Epithelial cell of prostate (primary cell): ENCODE measurements at regions not wholly inside any gene's neighbourhood (a gene's known extent, or its start where the extent isn't known, plus 50 kb on each side); places are given as distances from the start of the nearest gene placed in this dataset.
"Not testable (repeated sequence)": the region's sequence is repeated elsewhere in the genome, so short reads cannot be mapped to it uniquely, and the experiment has no call there.

Experiments used
- DNase-seq: peaks from one replicate; pipeline ENCODE4 v3.0.0-alpha.2; 2011; ENCODE audit warnings: low read depth, low spot score
- H3K27ac ChIP-seq: fragments of 450-650 bp; 2 replicates; pipeline ENCODE4 v1.5.1; 2017; ENCODE audit warnings: mild to moderate bottlenecking

- no peak for DNase-seq
- no peak overlapping the region for H3K27ac ChIP-seq
Measured at GRCh38 chr13:82196087-82196486, 1686.2 kb downstream of the SLITRK1 start.

GRCh38 chr13:82187227-82187626 lies 1695.0 kb downstream of the SLITRK1 start:
- no peak overlapping the region for H3K27ac ChIP-seq
- DNase-seq, result no peak

GRCh38 chr13:82176751-82177150 lies 1705.5 kb downstream of the SLITRK1 start:
- H3K27ac ChIP-seq, result no peak overlapping the region
- no peak for DNase-seq

GRCh38 chr13:82165396-82166174 lies 1716.7 kb downstream of the SLITRK1 start:
- no peak overlapping the region for H3K27ac ChIP-seq
- DNase-seq, result no peak

GRCh38 chr13:82164780-82165395 lies 1717.4 kb downstream of the SLITRK1 start:
- DNase-seq, H3K27ac ChIP-seq: not testable (repeated sequence)

GRCh38 chr13:82147526-82147925 lies 1734.7 kb downstream of the SLITRK1 start:
- H3K27ac ChIP-seq, result no peak overlapping the region
- DNase-seq, result no peak

- no peak for DNase-seq
- H3K27ac ChIP-seq, result no peak overlapping the region
Measured at GRCh38 chr13:82136880-82137279, 1745.4 kb downstream of the SLITRK1 start.

- no peak for DNase-seq
Measured at GRCh38 chr13:82129281-82129680, 1753.0 kb downstream of the SLITRK1 start.

GRCh38 chr13:82118589-82118988 lies 1763.7 kb downstream of the SLITRK1 start:
- DNase-seq, result no peak
- H3K27ac ChIP-seq, result no peak overlapping the region

More at GRCh38 chr13:82129281-82129680, 1753.0 kb downstream of the SLITRK1 start:
- H3K27ac ChIP-seq, result no peak overlapping the region

GRCh38 chr13:82116422-82116989 lies 1765.8 kb downstream of the SLITRK1 start:
- DNase-seq, result no peak
- H3K27ac ChIP-seq, result no peak overlapping the region

- no peak for DNase-seq
- no peak overlapping the region for H3K27ac ChIP-seq
Measured at GRCh38 chr13:82115391-82115790, 1766.9 kb downstream of the SLITRK1 start.

- H3K27ac ChIP-seq, result no peak overlapping the region
- DNase-seq, result no peak
Measured at GRCh38 chr13:82096256-82096655, 1755.3 kb upstream of the SPRY2 start.

- no peak for DNase-seq
- H3K27ac ChIP-seq, result no peak overlapping the region
Measured at GRCh38 chr13:82092312-82092711, 1751.4 kb upstream of the SPRY2 start.

GRCh38 chr13:82088781-82089180 lies 1747.9 kb upstream of the SPRY2 start:
- no peak for DNase-seq
- H3K27ac ChIP-seq, result no peak overlapping the region

- no peak overlapping the region for H3K27ac ChIP-seq
- no peak for DNase-seq
Measured at GRCh38 chr13:82076496-82076895, 1735.6 kb upstream of the SPRY2 start.

- H3K27ac ChIP-seq, result no peak overlapping the region
- no peak for DNase-seq
Measured at GRCh38 chr13:82070416-82070815, 1729.5 kb upstream of the SPRY2 start.

- no peak for DNase-seq
- no peak overlapping the region for H3K27ac ChIP-seq
Measured at GRCh38 chr13:82062772-82063171, 1721.8 kb upstream of the SPRY2 start.

- DNase-seq, result no peak
- H3K27ac ChIP-seq, result no peak overlapping the region
Measured at GRCh38 chr13:82058364-82058763, 1717.4 kb upstream of the SPRY2 start.

- H3K27ac ChIP-seq, DNase-seq: not testable (repeated sequence)
Measured at GRCh38 chr13:82045316-82045715, 1704.4 kb upstream of the SPRY2 start.

GRCh38 chr13:82036602-82037001 lies 1695.7 kb upstream of the SPRY2 start:
- no peak overlapping the region for H3K27ac ChIP-seq
- no peak for DNase-seq

GRCh38 chr13:82011355-82011754 lies 1670.4 kb upstream of the SPRY2 start:
- no peak for DNase-seq
- no peak overlapping the region for H3K27ac ChIP-seq
